ENCODE measurements at regions not wholly inside any gene's neighbourhood (a gene's known extent, or its start where the extent isn't known, plus 50 kb on each side); places are given as distances from the start of the nearest gene placed in this dataset.

DNA sequence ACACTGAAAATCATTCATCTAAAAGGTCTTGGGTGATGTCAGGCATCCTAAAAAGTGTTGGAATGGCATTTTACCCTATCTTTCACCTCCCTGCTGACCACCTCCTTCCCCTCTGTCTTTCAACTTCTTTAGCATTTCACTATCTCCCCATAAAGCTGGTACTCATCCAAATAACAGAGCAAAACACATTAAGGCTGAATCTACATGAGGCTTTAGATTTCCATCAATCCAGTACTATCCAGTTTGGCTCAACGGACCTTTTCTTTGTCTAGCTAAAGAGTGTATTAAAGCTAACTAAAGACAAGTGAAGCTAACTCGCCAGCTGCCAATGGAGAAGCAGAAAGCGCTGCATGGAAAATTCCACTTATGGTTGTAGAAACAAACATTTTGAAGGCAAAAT lies 122.5 kb upstream of the NCKAP5 start:
- TF ChIP-seq, protein P1, sequence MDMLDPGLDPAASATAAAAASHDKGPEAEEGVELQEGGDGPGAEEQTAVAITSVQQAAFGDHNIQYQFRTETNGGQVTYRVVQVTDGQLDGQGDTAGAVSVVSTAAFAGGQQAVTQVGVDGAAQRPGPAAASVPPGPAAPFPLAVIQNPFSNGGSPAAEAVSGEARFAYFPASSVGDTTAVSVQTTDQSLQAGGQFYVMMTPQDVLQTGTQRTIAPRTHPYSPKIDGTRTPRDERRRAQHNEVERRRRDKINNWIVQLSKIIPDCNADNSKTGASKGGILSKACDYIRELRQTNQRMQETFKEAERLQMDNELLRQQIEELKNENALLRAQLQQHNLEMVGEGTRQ (IDR thresholded peaks at IDR 0.05; ENCODE audit: low read depth, low read length), result no peak
- TF ChIP-seq CTCF (conservative IDR thresholded peaks at IDR 0.05; ENCODE audit: low read depth, low read length) (no peak), POLR2A (IDR thresholded peaks at IDR 0.05; ENCODE audit: low read depth, low read length) (no peak), MAFK (IDR thresholded peaks at IDR 0.05; ENCODE audit: low read depth, low read length) (no peak), MAZ (IDR thresholded peaks at IDR 0.05; ENCODE audit: borderline replicate concordance, low read depth, low read length) (no peak), RAD21 (IDR thresholded peaks at IDR 0.05; ENCODE audit: low read length) (no peak), SMC3 (IDR thresholded peaks at IDR 0.05; ENCODE audit: low read depth, low read length) (no peak), RFX5 (IDR thresholded peaks at IDR 0.05; ENCODE audit: low read depth, low read length) (no peak)
